Esophagus squamous epithelium (tissue), 4 donors: ENCODE measurements at regions not wholly inside any gene's neighbourhood (a gene's known extent, or its start where the extent isn't known, plus 50 kb on each side); places are given as distances from the start of the nearest gene placed in this dataset.

Source experiments
- POLR2A ChIP-seq, 4 donors: fragments of 450-650 bp; IDR thresholded peaks; one replicate each; pipeline ENCODE4 v1.6.1; 2017; ENCODE audit warnings: antibody characterized with exemption in 4 of 4, mild to moderate bottlenecking in 4 of 4, moderate library complexity in 3 of 4
- TF ChIP-seq, protein P1 (sequence below), 6 experiments: fragments of 450-650 bp in 4 of 6; fragments of 200-600 bp in 2 of 6; sonication (generic) in 2 of 6; IDR thresholded peaks; one replicate each; pipeline ENCODE4 v1.5.1; 2016 to 2019; ENCODE audit warnings: antibody characterized with exemption in 6 of 6, mild to moderate bottlenecking in 4 of 6, moderate library complexity in 4 of 6

DNA sequence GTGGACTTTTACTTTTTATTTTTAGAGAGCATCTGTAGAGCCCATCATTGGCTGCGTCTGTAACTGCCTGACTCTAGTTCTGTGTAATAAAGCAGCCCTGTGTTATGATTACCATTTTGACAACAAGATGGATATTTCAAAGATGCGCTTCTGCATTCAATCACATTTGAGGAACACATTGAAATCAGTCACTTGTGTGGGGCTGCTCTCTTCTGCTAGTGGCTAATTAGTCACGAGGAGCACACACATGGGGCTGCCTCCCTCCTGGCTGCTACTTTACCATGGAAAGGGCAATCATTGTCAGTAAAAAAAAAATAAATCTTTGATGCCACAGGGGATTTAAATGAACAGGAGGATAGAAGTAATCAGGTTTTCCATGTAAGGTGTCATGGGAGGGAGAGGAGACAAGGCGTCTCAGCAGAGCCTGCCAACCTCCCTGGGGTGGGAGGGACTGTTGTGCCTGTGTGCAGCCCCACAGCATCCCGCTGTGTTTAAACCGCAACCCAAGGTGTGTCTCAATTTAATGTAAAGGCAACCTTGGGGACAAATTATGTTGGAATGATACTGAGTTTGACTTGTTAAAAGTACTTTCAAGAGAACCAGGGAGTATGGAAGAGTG is 205.2 kb upstream of the COBL start:
- TF ChIP-seq, protein P1, sequence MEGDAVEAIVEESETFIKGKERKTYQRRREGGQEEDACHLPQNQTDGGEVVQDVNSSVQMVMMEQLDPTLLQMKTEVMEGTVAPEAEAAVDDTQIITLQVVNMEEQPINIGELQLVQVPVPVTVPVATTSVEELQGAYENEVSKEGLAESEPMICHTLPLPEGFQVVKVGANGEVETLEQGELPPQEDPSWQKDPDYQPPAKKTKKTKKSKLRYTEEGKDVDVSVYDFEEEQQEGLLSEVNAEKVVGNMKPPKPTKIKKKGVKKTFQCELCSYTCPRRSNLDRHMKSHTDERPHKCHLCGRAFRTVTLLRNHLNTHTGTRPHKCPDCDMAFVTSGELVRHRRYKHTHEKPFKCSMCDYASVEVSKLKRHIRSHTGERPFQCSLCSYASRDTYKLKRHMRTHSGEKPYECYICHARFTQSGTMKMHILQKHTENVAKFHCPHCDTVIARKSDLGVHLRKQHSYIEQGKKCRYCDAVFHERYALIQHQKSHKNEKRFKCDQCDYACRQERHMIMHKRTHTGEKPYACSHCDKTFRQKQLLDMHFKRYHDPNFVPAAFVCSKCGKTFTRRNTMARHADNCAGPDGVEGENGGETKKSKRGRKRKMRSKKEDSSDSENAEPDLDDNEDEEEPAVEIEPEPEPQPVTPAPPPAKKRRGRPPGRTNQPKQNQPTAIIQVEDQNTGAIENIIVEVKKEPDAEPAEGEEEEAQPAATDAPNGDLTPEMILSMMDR (IDR thresholded peaks at IDR 0.05), result no peak
- TF ChIP-seq POLR2A (IDR thresholded peaks at IDR 0.05), result no peak
